OCI-LY7 (cell line): ENCODE measurements at regions not wholly inside any gene's neighbourhood (a gene's known extent, or its start where the extent isn't known, plus 50 kb on each side); places are given as distances from the start of the nearest gene placed in this dataset.
"Not testable (repeated sequence)": the region's sequence is repeated elsewhere in the genome, so short reads cannot be mapped to it uniquely, and the experiment has no call there.

Experiments used
- BruUV-seq: library from RNA; stranded (reverse); fragments of 400-500 nt; replicated peaks from 2 replicates; lab custom pipeline; 2021; lab: Mats Ljungman, UMichigan
- CTCF ChIA-PET: fragments of 300-600 bp; sonication (Branson Sonifier 250); formaldehyde crosslinking; loops from one replicate; lab custom pipeline; 2022; ENCODE audit warnings: antibody characterized with exemption; ENCODE audit not compliant: unreplicated experiment; lab: Charles Lee
- POLR2A ChIA-PET: fragments of 300-600 bp; sonication (Branson Sonifier 250); formaldehyde crosslinking; loops from one replicate; lab custom pipeline; 2022; ENCODE audit warnings: antibody characterized with exemption; lab: Charles Lee
- DNase-seq: peaks from one replicate; pipeline ENCODE4 v3.0.0-alpha.2; 2015; ENCODE audit warnings: low spot score
- H2AFZ ChIP-seq: fragments of 200-600 bp; sonication (generic), shearing (Covaris generic); 2 replicates; pipeline ENCODE4 v1.6.1; 2014; ENCODE audit warnings: mild to moderate bottlenecking, antibody characterized with exemption, low read length, moderate library complexity
- H3K27ac ChIP-seq: fragments of 200-600 bp; sonication (generic); 2 replicates; pipeline ENCODE4 v1.5.1; 2014; ENCODE audit warnings: mixed run types, low read depth, mild to moderate bottlenecking, moderate library complexity, low read length, inconsistent platforms; ENCODE audit not compliant: poor library complexity, severe bottlenecking
- H3K36me3 ChIP-seq: fragments of 200-600 bp; sonication (generic); 2 replicates; pipeline ENCODE4 v1.6.1; 2014; ENCODE audit warnings: mild to moderate bottlenecking, antibody characterized with exemption, low read length, moderate library complexity, mixed read lengths; ENCODE audit not compliant: insufficient read depth
- H3K4me1 ChIP-seq: fragments of 200-600 bp; sonication (generic); 2 replicates; pipeline ENCODE4 v1.5.1; 2014; ENCODE audit warnings: mild to moderate bottlenecking, low read length; ENCODE audit not compliant: insufficient read depth, poor library complexity, severe bottlenecking
- H3K4me2 ChIP-seq: fragments of 200-600 bp; sonication (generic); 2 replicates; pipeline ENCODE4 v1.6.1; 2014; ENCODE audit warnings: mild to moderate bottlenecking, low read length
- H3K4me3 ChIP-seq: fragments of 200-600 bp; sonication (generic); 2 replicates; pipeline ENCODE4 v1.5.1; 2014; ENCODE audit warnings: mild to moderate bottlenecking, low read depth, low read length; ENCODE audit not compliant: poor library complexity, severe bottlenecking
- H3K79me2 ChIP-seq: fragments of 200-600 bp; sonication (generic); 2 replicates; pipeline ENCODE4 v1.6.1; 2016; ENCODE audit warnings: low read depth, mild to moderate bottlenecking, low read length, moderate library complexity, mixed read lengths; ENCODE audit not compliant: insufficient read depth
- H3K9me2 ChIP-seq: fragments of 200-600 bp; sonication (generic); 2 replicates; pipeline ENCODE4 v1.6.1; 2016; ENCODE audit warnings: mild to moderate bottlenecking, low read length, mixed read lengths; ENCODE audit not compliant: insufficient read depth
- H3K9me3 ChIP-seq: fragments of 200-600 bp; sonication (generic); 2 replicates; pipeline ENCODE4 v1.6.1; 2014; ENCODE audit warnings: mild to moderate bottlenecking, mixed run types, low read length, mixed read lengths
- H4K20me1 ChIP-seq: fragments of 200-600 bp; sonication (generic); 2 replicates; pipeline ENCODE4 v1.6.1; 2014; ENCODE audit warnings: mild to moderate bottlenecking, antibody characterized with exemption, low read length, moderate library complexity, mixed read lengths; ENCODE audit not compliant: insufficient read depth
- CTCF ChIP-seq: fragments of 200-600 bp; sonication (generic); conservative IDR thresholded peaks from 2 replicates; pipeline ENCODE4 v1.5.1; 2014; ENCODE audit warnings: mild to moderate bottlenecking, antibody characterized with exemption, low read length, moderate library complexity, mixed read lengths
- EZH2phosphoT487 ChIP-seq: fragments of 200-600 bp; sonication (generic); IDR thresholded peaks from 2 replicates; pipeline ENCODE4 v1.6.1; 2018; ENCODE audit warnings: low read depth, borderline replicate concordance, mild to moderate bottlenecking, mixed run types, antibody characterized with exemption, low read length, moderate library complexity, mixed read lengths
- intact Hi-C: fragments of 100-400 bp; cut with micrococcal nuclease; formaldehyde crosslinking; loops from one replicate; pipeline ENCODE4 v1.10.0; 2022; ENCODE audit not compliant: unreplicated experiment

DNA sequence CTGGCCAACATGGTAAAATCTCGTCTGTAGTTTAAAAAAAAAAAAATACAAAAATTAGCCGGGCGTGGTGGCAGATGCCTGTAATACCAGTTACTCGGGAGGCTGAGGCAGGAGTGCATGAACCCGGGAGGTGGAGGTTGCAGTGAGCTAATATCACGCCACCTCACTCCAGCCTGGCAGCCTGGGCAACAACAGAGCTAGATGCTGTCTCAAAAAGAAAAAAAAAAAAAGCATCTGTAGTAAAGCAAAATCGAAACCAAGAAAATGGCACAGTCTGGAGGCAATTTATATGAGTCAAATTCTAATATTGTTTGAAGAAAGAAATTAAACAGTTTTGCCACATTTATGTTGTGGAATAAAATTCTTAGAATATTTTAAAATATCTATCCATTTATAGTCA, 365.0 kb upstream of the CHORDC1 start:
- POLR2A ChIA-PET, result interaction anchor here (0.6 to 0.8 kb wide), 2 partner anchors 661 to 1521 kb away, joined by 3 read pairs; no protein-coding TSS in a partner anchor
- CTCF ChIA-PET, result no interaction called here

GRCh38 chr11:90585491-90585890, 362.6 kb upstream of the CHORDC1 start:
- CTCF ChIA-PET, result no interaction called here
- Histone ChIP-seq H3K9me2 (no peaks in the 10 kb centered on the region), H3K4me1 (no peaks in the 10 kb centered on the region), H3K79me2 (no peaks in the 10 kb centered on the region), H3K9me3 (no peaks in the 10 kb centered on the region), H3K4me2 (no peak overlapping the region), H2AFZ (no peak overlapping the region), H3K4me3 (no peak overlapping the region), H3K36me3 (no peaks in the 10 kb centered on the region), H4K20me1 (no peaks in the 10 kb centered on the region), H3K27ac (no peak overlapping the region)
- POLR2A ChIA-PET, result interaction anchor here (0.7 to 1.0 kb wide), 3 partner anchors 37 to 81 kb away, joined by 3 read pairs; no protein-coding TSS in a partner anchor
- TF ChIP-seq EZH2phosphoT487, result no peak
- TF ChIP-seq CTCF, result no peak
- no peak for DNase-seq
- BruUV-seq, result no TSS peak
- intact Hi-C loops, result no loop called here

More for the DNA sequence above, 365.0 kb upstream of the CHORDC1 start:
- intact Hi-C loops, result no loop called here
- Histone ChIP-seq H3K27ac (no peak overlapping the region), H3K4me3 (no peak overlapping the region), H3K9me3 (0 out of 2 replicates have a peak, but pooled peaks cover 4% of the 10 kb centered on the region), H2AFZ (no peak overlapping the region), H3K79me2 (no peaks in the 10 kb centered on the region), H3K4me2 (no peak overlapping the region), H3K36me3 (no peaks in the 10 kb centered on the region), H4K20me1 (no peaks in the 10 kb centered on the region), H3K4me1 (no peaks in the 10 kb centered on the region), H3K9me2 (no peaks in the 10 kb centered on the region)
- DNase-seq, result no peak
- TF ChIP-seq CTCF (no peak), EZH2phosphoT487 (no peak)
- no TSS peak for BruUV-seq

GRCh38 chr11:90582999-90583398, 360.1 kb upstream of the CHORDC1 start:
- POLR2A ChIA-PET, H3K4me1 ChIP-seq, H3K9me3 ChIP-seq, H4K20me1 ChIP-seq, H3K79me2 ChIP-seq, DNase-seq, H3K27ac ChIP-seq, intact Hi-C loops, CTCF ChIA-PET, H3K36me3 ChIP-seq, H3K4me3 ChIP-seq, BruUV-seq, H2AFZ ChIP-seq, H3K4me2 ChIP-seq, H3K9me2 ChIP-seq: not testable (repeated sequence)
